CD4-positive, alpha-beta memory T cell (primary cell): ENCODE measurements at regions not wholly inside any gene's neighbourhood (a gene's known extent, or its start where the extent isn't known, plus 50 kb on each side); places are given as distances from the start of the nearest gene placed in this dataset.

Experiments used
- CTCF ChIA-PET: fragments of 350-600 bp; sonication (Branson Sonifier 250); formaldehyde crosslinking; loops from one replicate; lab custom pipeline; 2021; ENCODE audit warnings: inconsistent platforms; ENCODE audit not compliant: partially characterized antibody; lab: Charles Lee
- POLR2A ChIA-PET: fragments of 350-600 bp; sonication (Branson Sonifier 250); formaldehyde crosslinking; loops from one replicate; lab custom pipeline; 2021; ENCODE audit not compliant: partially characterized antibody; lab: Charles Lee
- DNase-seq, 5 donors: peaks; one replicate each; pipeline versions ENCODE4 v3.0.0 to v3.0.0-alpha.2; 2020 to 2022; ENCODE audit warnings: mixed read lengths in 1 of 5
- H3K27ac ChIP-seq: one replicate; pipeline ENCODE4 v1.7.0; 2013; ENCODE audit warnings: low read depth, low read length
- H3K27me3 ChIP-seq: 2 replicates; pipeline ENCODE4 v1.7.0; 2013; ENCODE audit warnings: mild to moderate bottlenecking, low read length, moderate library complexity; ENCODE audit not compliant: insufficient read depth
- H3K36me3 ChIP-seq: 2 replicates; pipeline ENCODE4 v1.7.0; 2013; ENCODE audit warnings: mild to moderate bottlenecking, low read length, moderate library complexity; ENCODE audit not compliant: insufficient read depth
- H3K4me1 ChIP-seq: 2 replicates; pipeline ENCODE4 v1.7.0; 2013; ENCODE audit warnings: mild to moderate bottlenecking, low read length, moderate library complexity; ENCODE audit not compliant: insufficient read depth
- H3K4me3 ChIP-seq, 2 donors: one replicate each; pipeline ENCODE4 v1.7.0; 2013; ENCODE audit warnings: low read length in 2 of 2, mild to moderate bottlenecking in 1 of 2
- H3K9me3 ChIP-seq, 2 donors: one replicate each; pipeline ENCODE4 v1.7.0; 2013; ENCODE audit warnings: low read length in 2 of 2, control low read depth in 1 of 2; ENCODE audit not compliant: control insufficient read depth in 1 of 2
- H3K27ac Mint-ChIP-seq, 7 donors: one replicate each; pipeline ENCODE4 v1.8.0; 2020 to 2021; ENCODE audit warnings: mixed read lengths in 7 of 7, mild to moderate bottlenecking in 6 of 7, inconsistent platforms in 3 of 7, moderate library complexity in 3 of 7
- H3K27me3 Mint-ChIP-seq, 2 donors: one replicate each; pipeline ENCODE4 v1.8.0; 2020 to 2021; ENCODE audit warnings: mixed read lengths in 2 of 2
- H3K36me3 Mint-ChIP-seq, 2 donors: one replicate each; pipeline ENCODE4 v1.8.0; 2020 to 2021; ENCODE audit warnings: mixed read lengths in 2 of 2, inconsistent platforms in 1 of 2, mild to moderate bottlenecking in 1 of 2
- H3K4me1 Mint-ChIP-seq, 4 donors: one replicate each; pipeline ENCODE4 v1.8.0; 2020 to 2021; ENCODE audit warnings: mixed read lengths in 4 of 4, mild to moderate bottlenecking in 1 of 4
- H3K4me3 Mint-ChIP-seq, 8 donors: one replicate each; pipeline ENCODE4 v1.8.0; 2020 to 2021; ENCODE audit warnings: mixed read lengths in 8 of 8, mild to moderate bottlenecking in 7 of 8, moderate library complexity in 6 of 8, inconsistent platforms in 3 of 8
- H3K9me3 Mint-ChIP-seq, 8 donors: one replicate each; pipeline ENCODE4 v1.8.0; 2020 to 2021; ENCODE audit warnings: mixed read lengths in 8 of 8, mild to moderate bottlenecking in 5 of 8, inconsistent platforms in 3 of 8, moderate library complexity in 1 of 8
- intact Hi-C: fragments of 100-400 bp; cut with micrococcal nuclease; formaldehyde crosslinking; loops from one replicate; pipeline ENCODE4 v1.15.1; 2023

GRCh38 chr6:156552849-156553248 lies 224.3 kb upstream of the ARID1B start:
- H3K9me3 ChIP-seq = no peaks in the 10 kb centered on the region
- no peaks in the 10 kb centered on the region for H3K27me3 ChIP-seq
- H3K4me3 Mint-ChIP-seq = no peak overlapping the region
- H3K27me3 Mint-ChIP-seq = peaks cover 0 to 4% of the 10 kb centered on the region in 2 donors
- no peak overlapping the region for H3K27ac ChIP-seq
- H3K36me3 Mint-ChIP-seq = no peaks in the 10 kb centered on the region
- no peaks in the 10 kb centered on the region for H3K4me1 Mint-ChIP-seq
- no peaks in the 10 kb centered on the region for H3K36me3 ChIP-seq
- DNase-seq = no peak
- H3K9me3 Mint-ChIP-seq = no peaks in the 10 kb centered on the region
- no peaks in the 10 kb centered on the region for H3K4me1 ChIP-seq
- no peak overlapping the region for H3K4me3 ChIP-seq
- CTCF ChIA-PET = no interaction called here
- intact Hi-C loops = no loop called here
- no peak overlapping the region for H3K27ac Mint-ChIP-seq
- POLR2A ChIA-PET = no interaction called here

GRCh38 chr6:156550949-156551348 lies 226.2 kb upstream of the ARID1B start:
- intact Hi-C loops = no loop called here
- H3K36me3 Mint-ChIP-seq = no peaks in the 10 kb centered on the region
- no peak for DNase-seq
- no peaks in the 10 kb centered on the region for H3K4me1 Mint-ChIP-seq
- H3K4me3 Mint-ChIP-seq = no peak overlapping the region
- Histone ChIP-seq H3K4me1 (no peaks in the 10 kb centered on the region), H3K27ac (no peak overlapping the region), H3K4me3 (no peak overlapping the region), H3K36me3 (no peaks in the 10 kb centered on the region), H3K27me3 (no peaks in the 10 kb centered on the region), H3K9me3 (no peaks in the 10 kb centered on the region)
- ChIA-PET POLR2A (no interaction called here), CTCF (interaction anchor here (0.7 kb wide), 1 partner anchor 13 kb away, joined by 3 read pairs; no protein-coding TSS in a partner anchor)
- H3K9me3 Mint-ChIP-seq = no peaks in the 10 kb centered on the region
- H3K27ac Mint-ChIP-seq = no peak overlapping the region
- H3K27me3 Mint-ChIP-seq = peaks cover 0 to 2% of the 10 kb centered on the region in 2 donors

- H3K4me1 ChIP-seq = no peaks in the 10 kb centered on the region
- Mint-ChIP-seq H3K4me3 (no peak overlapping the region), H3K27ac (peak overlapping the region in 1 of 7 donors; percentile 43), H3K36me3 (no peaks in the 10 kb centered on the region), H3K9me3 (peaks cover 0 to 2% (median 0%) of the 10 kb centered on the region in 8 donors), H3K27me3 (peaks cover 11 to 12% of the 10 kb centered on the region in 2 donors), H3K4me1 (no peaks in the 10 kb centered on the region)
- no peak overlapping the region for H3K27ac ChIP-seq
- POLR2A ChIA-PET = no interaction called here
- H3K36me3 ChIP-seq = no peaks in the 10 kb centered on the region
- H3K27me3 ChIP-seq = no peaks in the 10 kb centered on the region
- CTCF ChIA-PET = no interaction called here
- intact Hi-C loops = no loop called here
- no peak overlapping the region for H3K4me3 ChIP-seq
- H3K9me3 ChIP-seq = no peaks in the 10 kb centered on the region
- DNase-seq = no peak
Measured at GRCh38 chr6:156545931-156546330, 231.2 kb upstream of the ARID1B start.

- Mint-ChIP-seq H3K36me3 (no peaks in the 10 kb centered on the region), H3K4me3 (no peak overlapping the region), H3K4me1 (no peaks in the 10 kb centered on the region), H3K27ac (no peak overlapping the region), H3K9me3 (peaks cover 0 to 2% (median 0%) of the 10 kb centered on the region in 8 donors), H3K27me3 (peaks cover 8 to 12% of the 10 kb centered on the region in 2 donors)
- intact Hi-C loops = no loop called here
- H3K9me3 ChIP-seq = no peaks in the 10 kb centered on the region
- no peaks in the 10 kb centered on the region for H3K4me1 ChIP-seq
- ChIA-PET POLR2A (no interaction called here), CTCF (no interaction called here)
- H3K27ac ChIP-seq = no peak overlapping the region
- no peaks in the 10 kb centered on the region for H3K36me3 ChIP-seq
- no peaks in the 10 kb centered on the region for H3K27me3 ChIP-seq
- no peak overlapping the region for H3K4me3 ChIP-seq
- no peak for DNase-seq
Measured at GRCh38 chr6:156545021-156545420, 232.2 kb upstream of the ARID1B start.

- Mint-ChIP-seq H3K4me3 (no peak overlapping the region), H3K27ac (no peak overlapping the region), H3K4me1 (no peaks in the 10 kb centered on the region), H3K9me3 (peaks cover 0 to 2% (median 0%) of the 10 kb centered on the region in 8 donors), H3K27me3 (peaks cover 8 to 12% of the 10 kb centered on the region in 2 donors), H3K36me3 (no peaks in the 10 kb centered on the region)
- H3K27ac ChIP-seq = no peak overlapping the region
- no peaks in the 10 kb centered on the region for H3K4me1 ChIP-seq
- ChIA-PET CTCF (no interaction called here), POLR2A (no interaction called here)
- H3K4me3 ChIP-seq = no peak overlapping the region
- H3K36me3 ChIP-seq = no peaks in the 10 kb centered on the region
- H3K27me3 ChIP-seq = no peaks in the 10 kb centered on the region
- intact Hi-C loops = no loop called here
- no peak for DNase-seq
- no peaks in the 10 kb centered on the region for H3K9me3 ChIP-seq
Measured at GRCh38 chr6:156544046-156544445, 233.1 kb upstream of the ARID1B start.

- ChIA-PET CTCF (no interaction called here), POLR2A (no interaction called here)
- Mint-ChIP-seq H3K9me3 (peaks cover 0 to 2% (median 0%) of the 10 kb centered on the region in 8 donors), H3K27ac (no peak overlapping the region), H3K27me3 (peaks cover 8 to 12% of the 10 kb centered on the region in 2 donors), H3K4me3 (no peak overlapping the region), H3K4me1 (no peaks in the 10 kb centered on the region), H3K36me3 (no peaks in the 10 kb centered on the region)
- no peaks in the 10 kb centered on the region for H3K27me3 ChIP-seq
- no peak overlapping the region for H3K4me3 ChIP-seq
- H3K4me1 ChIP-seq = no peaks in the 10 kb centered on the region
- DNase-seq = no peak
- no peaks in the 10 kb centered on the region for H3K36me3 ChIP-seq
- no peak overlapping the region for H3K27ac ChIP-seq
- no peaks in the 10 kb centered on the region for H3K9me3 ChIP-seq
- intact Hi-C loops = no loop called here
Measured at GRCh38 chr6:156543431-156543830, 233.7 kb upstream of the ARID1B start.

- H3K9me3 ChIP-seq = no peaks in the 10 kb centered on the region
- no peak for DNase-seq
- intact Hi-C loops = no loop called here
- Mint-ChIP-seq H3K27ac (no peak overlapping the region), H3K9me3 (peaks cover 0 to 2% (median 0%) of the 10 kb centered on the region in 8 donors), H3K36me3 (no peaks in the 10 kb centered on the region), H3K4me3 (no peak overlapping the region), H3K27me3 (peaks cover 7 to 10% of the 10 kb centered on the region in 2 donors), H3K4me1 (no peaks in the 10 kb centered on the region)
- ChIA-PET CTCF (no interaction called here), POLR2A (no interaction called here)
- no peaks in the 10 kb centered on the region for H3K27me3 ChIP-seq
- no peaks in the 10 kb centered on the region for H3K36me3 ChIP-seq
- no peak overlapping the region for H3K4me3 ChIP-seq
- no peak overlapping the region for H3K27ac ChIP-seq
- no peaks in the 10 kb centered on the region for H3K4me1 ChIP-seq
Measured at GRCh38 chr6:156538875-156539660, 238.1 kb upstream of the ARID1B start.
